ENCODE measurements at regions not wholly inside any gene's neighbourhood (a gene's known extent, or its start where the extent isn't known, plus 50 kb on each side); places are given as distances from the start of the nearest gene placed in this dataset.
A peak's percentile ranks its signal among the peaks of the same experiment; 100 is the strongest.

DNA sequence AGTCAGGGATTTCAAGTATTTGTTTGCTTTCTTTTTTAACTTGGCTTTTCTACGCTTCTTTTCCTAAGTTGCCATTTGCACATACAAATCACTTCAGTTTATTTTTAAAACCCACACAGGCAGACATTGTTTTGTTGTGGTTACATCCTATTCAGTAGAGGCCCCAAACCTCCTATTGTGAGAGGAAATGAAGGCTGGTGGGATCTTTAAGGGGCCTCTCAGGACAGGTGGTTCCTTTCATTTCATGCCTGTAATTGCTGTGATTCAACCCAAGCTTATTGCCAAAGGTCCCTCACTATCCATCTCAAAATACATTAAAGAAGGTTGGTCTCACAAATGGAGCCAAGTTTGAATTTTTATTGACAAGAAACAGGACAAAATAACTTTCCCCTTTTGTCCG is 257.1 kb downstream of the ADAMTS20 start:
- Histone ChIP-seq H4K20me1 (ENCODE audit: insufficient read depth, low read length) (no peaks in the 10 kb centered on the region), H2AFZ (ENCODE audit: low read depth, low read length) (no peak overlapping the region), H3K4me1 (ENCODE audit: insufficient read depth, low read length) (peaks cover 26% of the 10 kb centered on the region), H3K79me2 (ENCODE audit: insufficient read depth, low read length) (no peaks in the 10 kb centered on the region), H3K27ac (ENCODE audit: low read depth, low read length) (no peak overlapping the region), H3K27me3 (ENCODE audit: insufficient read depth, low read length) (no peaks in the 10 kb centered on the region), H3K9me3 (ENCODE audit: insufficient read depth, low read depth, low read length) (no peaks in the 10 kb centered on the region), H3K9ac (ENCODE audit: low read length) (no peak overlapping the region), H3K36me3 (ENCODE audit: insufficient read depth, low read length) (no peaks in the 10 kb centered on the region), H3K4me2 (ENCODE audit: low read length) (no peak overlapping the region), H3K4me3 (ENCODE audit: insufficient read depth, low read depth, low read length) (no peak overlapping the region)
- no peak overlapping the region for H3K27ac Mint-ChIP-seq (ENCODE audit: unreplicated experiment)
- TF ChIP-seq EZH2 (IDR thresholded peaks at IDR 0.05; ENCODE audit: insufficient read depth, low read length): no peak
- TF ChIP-seq, protein P1, sequence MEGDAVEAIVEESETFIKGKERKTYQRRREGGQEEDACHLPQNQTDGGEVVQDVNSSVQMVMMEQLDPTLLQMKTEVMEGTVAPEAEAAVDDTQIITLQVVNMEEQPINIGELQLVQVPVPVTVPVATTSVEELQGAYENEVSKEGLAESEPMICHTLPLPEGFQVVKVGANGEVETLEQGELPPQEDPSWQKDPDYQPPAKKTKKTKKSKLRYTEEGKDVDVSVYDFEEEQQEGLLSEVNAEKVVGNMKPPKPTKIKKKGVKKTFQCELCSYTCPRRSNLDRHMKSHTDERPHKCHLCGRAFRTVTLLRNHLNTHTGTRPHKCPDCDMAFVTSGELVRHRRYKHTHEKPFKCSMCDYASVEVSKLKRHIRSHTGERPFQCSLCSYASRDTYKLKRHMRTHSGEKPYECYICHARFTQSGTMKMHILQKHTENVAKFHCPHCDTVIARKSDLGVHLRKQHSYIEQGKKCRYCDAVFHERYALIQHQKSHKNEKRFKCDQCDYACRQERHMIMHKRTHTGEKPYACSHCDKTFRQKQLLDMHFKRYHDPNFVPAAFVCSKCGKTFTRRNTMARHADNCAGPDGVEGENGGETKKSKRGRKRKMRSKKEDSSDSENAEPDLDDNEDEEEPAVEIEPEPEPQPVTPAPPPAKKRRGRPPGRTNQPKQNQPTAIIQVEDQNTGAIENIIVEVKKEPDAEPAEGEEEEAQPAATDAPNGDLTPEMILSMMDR (IDR thresholded peaks at IDR 0.05; ENCODE audit: insufficient read depth, low read depth, low read length): no peak
- H3K27me3 Mint-ChIP-seq (ENCODE audit: low read depth, unreplicated experiment): no peaks in the 10 kb centered on the region
- peaks cover 28% of the 10 kb centered on the region for H3K4me1 Mint-ChIP-seq (ENCODE audit: low read depth, unreplicated experiment)
- DNase-seq (ENCODE audit: low read depth) (peak; percentile 58), FAIRE-seq (no peak)
- H3K9me3 Mint-ChIP-seq (ENCODE audit: unreplicated experiment): no peaks in the 10 kb centered on the region
- H3K4me3 Mint-ChIP-seq (ENCODE audit: unreplicated experiment): no peak overlapping the region
- H3K36me3 Mint-ChIP-seq (ENCODE audit: low read depth, unreplicated experiment): no peaks in the 10 kb centered on the region

DNA sequence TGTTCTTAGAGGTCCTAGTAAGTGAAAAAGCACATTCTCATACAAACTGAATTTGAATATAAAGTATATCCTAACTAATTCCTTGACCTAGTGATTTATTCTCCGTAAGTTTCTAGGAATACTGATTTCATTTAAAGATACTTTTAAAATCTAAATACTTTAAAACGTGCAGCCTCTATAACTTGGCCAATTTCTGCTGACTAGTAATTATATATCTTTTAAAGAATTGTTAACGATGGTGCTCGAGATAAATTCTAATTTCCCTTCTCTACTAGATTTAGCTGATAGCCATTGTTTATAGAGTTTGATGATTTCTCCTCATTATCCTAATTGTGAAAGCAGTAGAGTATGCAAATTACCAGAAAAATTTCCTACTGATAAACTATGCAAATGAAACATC is 257.9 kb downstream of the ADAMTS20 start:
- H3K79me2 ChIP-seq (ENCODE audit: insufficient read depth, low read length): no peaks in the 10 kb centered on the region
- DNase-seq (ENCODE audit: low read depth): no peak
- H3K36me3 ChIP-seq (ENCODE audit: insufficient read depth, low read length): no peaks in the 10 kb centered on the region
- no peaks in the 10 kb centered on the region for H3K27me3 Mint-ChIP-seq (ENCODE audit: low read depth, unreplicated experiment)
- no peak for FAIRE-seq
- no peak overlapping the region for H3K27ac Mint-ChIP-seq (ENCODE audit: unreplicated experiment)
- no peak overlapping the region for H3K27ac ChIP-seq (ENCODE audit: low read depth, low read length)
- no peaks in the 10 kb centered on the region for H3K9me3 ChIP-seq (ENCODE audit: insufficient read depth, low read depth, low read length)
- H2AFZ ChIP-seq (ENCODE audit: low read depth, low read length): no peak overlapping the region
- H3K27me3 ChIP-seq (ENCODE audit: insufficient read depth, low read length): no peaks in the 10 kb centered on the region
- peaks cover 30% of the 10 kb centered on the region for H3K4me1 Mint-ChIP-seq (ENCODE audit: low read depth, unreplicated experiment)
- no peak overlapping the region for H3K4me3 Mint-ChIP-seq (ENCODE audit: unreplicated experiment)
- H3K9ac ChIP-seq (ENCODE audit: low read length): no peak overlapping the region
- H3K4me2 ChIP-seq (ENCODE audit: low read length): no peak overlapping the region
- no peak overlapping the region for H3K4me3 ChIP-seq (ENCODE audit: insufficient read depth, low read depth, low read length)
- H3K9me3 Mint-ChIP-seq (ENCODE audit: unreplicated experiment): no peaks in the 10 kb centered on the region
- no peaks in the 10 kb centered on the region for H4K20me1 ChIP-seq (ENCODE audit: insufficient read depth, low read length)
- no peak for TF ChIP-seq EZH2 (IDR thresholded peaks at IDR 0.05; ENCODE audit: insufficient read depth, low read length)
- TF ChIP-seq, protein P1 (IDR thresholded peaks at IDR 0.05; ENCODE audit: insufficient read depth, low read depth, low read length): no peak
- H3K4me1 ChIP-seq (ENCODE audit: insufficient read depth, low read length): peaks cover 29% of the 10 kb centered on the region
- no peaks in the 10 kb centered on the region for H3K36me3 Mint-ChIP-seq (ENCODE audit: low read depth, unreplicated experiment)

DNA sequence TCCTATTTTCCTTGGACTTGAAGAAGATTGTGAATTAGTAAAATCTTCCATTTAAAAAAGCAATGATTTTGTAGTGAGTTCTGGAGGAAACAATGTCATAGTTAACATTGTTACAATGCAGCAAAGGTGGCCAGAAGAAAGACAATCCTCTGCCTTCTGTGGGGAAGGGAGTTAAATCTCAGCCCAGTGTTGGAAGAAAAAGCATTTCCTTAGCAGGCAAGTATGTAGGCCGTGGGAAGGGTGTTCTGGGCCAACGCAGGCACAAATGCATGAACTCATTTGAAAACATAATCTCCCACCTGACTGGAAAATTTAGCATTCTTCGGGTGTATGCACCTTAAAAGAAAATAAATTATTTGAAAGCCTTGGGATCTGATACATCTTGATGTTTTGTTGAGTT is 258.6 kb downstream of the ADAMTS20 start:
- H3K27ac Mint-ChIP-seq (ENCODE audit: unreplicated experiment): peak overlapping the region; percentile 81
- H3K4me1 ChIP-seq (ENCODE audit: insufficient read depth, low read length): peaks cover 33% of the 10 kb centered on the region
- no peak overlapping the region for H3K4me3 Mint-ChIP-seq (ENCODE audit: unreplicated experiment)
- H3K27me3 Mint-ChIP-seq (ENCODE audit: low read depth, unreplicated experiment): no peaks in the 10 kb centered on the region
- peak; percentile 70 for DNase-seq (ENCODE audit: low read depth)
- H3K36me3 Mint-ChIP-seq (ENCODE audit: low read depth, unreplicated experiment): no peaks in the 10 kb centered on the region
- no peaks in the 10 kb centered on the region for H3K36me3 ChIP-seq (ENCODE audit: insufficient read depth, low read length)
- H3K4me3 ChIP-seq (ENCODE audit: insufficient read depth, low read depth, low read length): no peak overlapping the region
- FAIRE-seq: no peak
- no peaks in the 10 kb centered on the region for H3K79me2 ChIP-seq (ENCODE audit: insufficient read depth, low read length)
- H2AFZ ChIP-seq (ENCODE audit: low read depth, low read length): no peak overlapping the region
- H3K27ac ChIP-seq (ENCODE audit: low read depth, low read length): peak overlapping the region; percentile 76
- no peaks in the 10 kb centered on the region for H3K27me3 ChIP-seq (ENCODE audit: insufficient read depth, low read length)
- H3K4me1 Mint-ChIP-seq (ENCODE audit: low read depth, unreplicated experiment): peaks cover 38% of the 10 kb centered on the region
- H3K9me3 Mint-ChIP-seq (ENCODE audit: unreplicated experiment): no peaks in the 10 kb centered on the region
- no peaks in the 10 kb centered on the region for H4K20me1 ChIP-seq (ENCODE audit: insufficient read depth, low read length)
- no peak overlapping the region for H3K9ac ChIP-seq (ENCODE audit: low read length)
- no peak overlapping the region for H3K4me2 ChIP-seq (ENCODE audit: low read length)
- no peak for TF ChIP-seq EZH2 (IDR thresholded peaks at IDR 0.05; ENCODE audit: insufficient read depth, low read length)
- TF ChIP-seq, protein P1 (IDR thresholded peaks at IDR 0.05; ENCODE audit: insufficient read depth, low read depth, low read length): no peak
- no peaks in the 10 kb centered on the region for H3K9me3 ChIP-seq (ENCODE audit: insufficient read depth, low read depth, low read length)
